GM19351 (cell line): ENCODE measurements at regions not wholly inside any gene's neighbourhood (a gene's known extent, or its start where the extent isn't known, plus 50 kb on each side); places are given as distances from the start of the nearest gene placed in this dataset.
"Not testable (repeated sequence)": the region's sequence is repeated elsewhere in the genome, so short reads cannot be mapped to it uniquely, and the experiment has no call there.

Experiments
- ATAC-seq: cut with Tn5 transposase; IDR thresholded peaks from one replicate; pipeline ENCODE4 v1.9.1; 2021; ENCODE audit warnings: mild to moderate bottlenecking, moderate library complexity; ENCODE audit not compliant: unreplicated experiment

DNA sequence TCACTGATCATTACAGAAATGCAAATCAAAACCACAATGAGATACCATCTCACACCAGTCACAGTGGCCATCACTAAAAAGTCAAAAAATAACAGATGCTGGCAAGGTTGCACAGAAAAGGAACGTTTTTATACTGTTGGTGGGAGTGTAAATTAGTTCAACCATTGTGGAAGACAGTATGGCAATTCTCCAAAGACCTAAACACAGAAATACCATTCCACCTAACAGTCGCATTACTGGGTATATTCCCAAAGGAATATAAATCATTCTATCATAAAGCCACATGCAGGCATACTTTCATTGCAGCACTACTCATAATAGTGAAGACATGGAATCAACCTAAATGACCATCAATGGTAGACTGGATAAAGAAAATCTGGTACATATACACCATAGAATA is 83.2 kb upstream of the ARID5B start:
- not testable (repeated sequence) for ATAC-seq

DNA sequence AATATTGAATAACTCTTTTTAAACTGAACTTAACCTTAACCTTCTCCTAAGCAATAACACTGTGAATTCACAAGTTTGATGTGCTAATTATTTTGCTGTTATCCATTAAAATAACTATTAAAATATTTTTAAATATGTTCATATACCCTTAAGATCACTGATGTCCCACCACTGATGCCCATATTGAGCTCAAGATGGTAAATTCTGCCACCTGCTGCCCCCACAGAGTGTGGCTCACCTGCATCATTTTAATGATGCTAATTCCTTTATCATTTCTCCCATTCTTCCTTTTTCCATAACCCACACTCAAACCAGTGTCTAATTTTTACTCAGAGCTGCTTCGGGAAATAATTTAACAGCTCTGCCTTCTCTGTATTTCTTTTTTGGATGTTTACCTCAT is 82.3 kb upstream of the ARID5B start:
- no peak for ATAC-seq

DNA sequence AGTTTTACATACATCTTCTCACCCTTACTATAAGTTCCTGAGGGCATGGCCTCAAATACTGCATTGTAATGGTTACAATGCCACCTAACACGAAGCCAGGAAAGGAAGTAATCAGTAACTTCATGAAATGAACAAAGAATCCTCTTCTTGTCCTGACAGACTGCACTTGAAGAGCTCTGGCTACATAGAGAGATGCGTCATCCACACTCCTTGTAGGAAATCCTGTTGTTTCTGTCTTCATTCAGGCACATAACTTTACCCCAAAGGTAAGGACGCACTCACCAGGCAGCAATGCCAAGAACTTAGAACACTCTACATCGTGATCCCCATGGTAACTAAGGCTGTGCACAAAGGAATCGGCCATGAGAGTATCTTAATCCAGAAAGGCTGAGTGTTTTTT is 80.3 kb upstream of the ARID5B start:
- no peak for ATAC-seq

DNA sequence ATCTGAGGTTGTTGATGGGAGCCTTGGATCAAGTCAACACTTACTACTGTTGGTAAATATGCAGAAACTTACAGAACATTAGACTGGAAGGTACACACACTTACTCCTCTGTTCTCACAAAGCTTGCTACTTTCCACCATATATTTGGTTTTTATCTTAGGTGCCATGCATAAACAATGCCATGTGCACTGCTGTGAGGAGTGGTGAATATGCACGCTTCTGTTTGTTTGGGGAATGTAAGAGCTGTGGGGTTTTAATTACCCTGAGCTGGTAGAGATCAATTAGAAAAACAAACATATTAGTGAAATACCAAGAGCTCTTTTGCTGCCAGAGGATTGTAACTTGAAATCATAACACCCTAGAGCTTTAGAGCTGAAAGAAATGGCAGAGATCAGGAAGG is 79.8 kb upstream of the ARID5B start:
- no peak for ATAC-seq

DNA sequence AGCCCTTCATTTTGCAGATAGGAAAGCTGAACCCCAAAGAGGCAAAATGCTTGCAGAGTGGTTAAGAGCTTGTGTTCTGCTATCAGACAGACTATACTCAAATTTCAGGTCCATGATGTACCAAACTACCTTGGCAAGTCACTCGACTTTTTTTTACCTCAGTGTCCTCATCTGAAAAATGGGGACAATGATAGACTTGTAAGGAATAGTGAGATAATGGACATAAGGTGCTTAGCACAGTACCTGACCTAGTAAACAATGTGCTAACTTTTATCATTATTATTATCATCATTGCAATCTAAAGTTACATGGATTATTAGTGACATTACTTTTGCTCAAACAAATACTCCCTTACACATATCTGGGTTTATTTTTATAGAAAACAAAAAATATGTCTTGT is 79.4 kb upstream of the ARID5B start:
- no peak for ATAC-seq

DNA sequence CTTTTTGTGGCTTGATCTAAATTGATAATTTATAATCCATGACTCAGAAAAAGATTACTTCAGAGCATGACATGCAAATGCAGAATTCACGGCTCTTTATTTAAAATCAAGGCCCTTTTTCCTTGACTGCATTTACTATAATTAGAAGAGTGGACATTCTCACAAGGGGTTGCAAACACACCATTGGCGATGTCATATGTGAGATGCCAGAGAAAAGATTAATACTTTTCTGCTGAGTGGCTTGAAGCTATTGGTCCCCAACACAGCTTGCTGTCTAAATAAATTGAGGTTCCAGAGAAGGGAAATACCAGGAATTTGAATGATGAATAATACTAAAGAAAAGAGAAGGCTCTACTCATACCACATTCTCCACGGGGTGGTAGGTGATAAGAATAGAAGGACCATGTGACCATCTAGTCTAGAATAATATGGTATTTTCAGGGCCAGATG is 78.7 kb upstream of the ARID5B start:
- ATAC-seq = no peak

DNA sequence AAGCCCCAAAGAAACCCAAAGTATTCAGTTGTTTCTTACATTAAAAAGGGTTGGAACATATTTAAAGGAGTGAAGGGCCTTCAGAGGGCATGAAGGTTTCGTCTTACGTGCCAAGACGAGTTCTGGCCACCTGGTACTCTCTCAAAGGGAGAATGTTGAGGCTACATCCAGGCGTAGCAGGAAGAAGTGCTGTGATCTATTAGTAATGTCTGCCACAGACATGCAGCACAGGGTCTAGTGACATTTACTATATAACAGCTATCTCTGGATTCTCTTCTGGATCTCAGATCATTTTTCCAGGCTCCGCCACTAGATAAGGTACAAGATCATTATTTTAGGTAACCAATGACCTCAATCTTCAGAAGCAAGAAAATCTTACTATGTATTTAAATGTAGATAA is 76.5 kb upstream of the ARID5B start:
- no peak for ATAC-seq

DNA sequence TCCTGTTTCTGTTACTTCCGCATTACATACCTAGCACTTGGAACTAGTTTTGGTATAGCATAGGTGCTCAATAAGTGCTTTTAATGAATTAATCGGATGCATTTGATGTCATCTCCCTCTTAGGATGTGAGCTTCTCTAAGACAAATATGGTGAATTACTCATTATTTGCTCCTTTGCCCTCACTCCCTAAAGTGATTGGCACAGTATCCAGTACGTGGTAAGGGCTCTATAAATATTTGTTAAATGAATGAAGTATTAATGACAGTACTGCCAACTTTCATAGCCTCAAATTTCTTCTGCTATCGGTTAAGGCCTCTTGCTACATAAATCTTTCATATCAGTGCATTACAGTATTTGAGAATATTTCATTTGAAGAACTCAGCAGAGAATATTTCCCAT is 75.9 kb upstream of the ARID5B start:
- no peak for ATAC-seq

DNA sequence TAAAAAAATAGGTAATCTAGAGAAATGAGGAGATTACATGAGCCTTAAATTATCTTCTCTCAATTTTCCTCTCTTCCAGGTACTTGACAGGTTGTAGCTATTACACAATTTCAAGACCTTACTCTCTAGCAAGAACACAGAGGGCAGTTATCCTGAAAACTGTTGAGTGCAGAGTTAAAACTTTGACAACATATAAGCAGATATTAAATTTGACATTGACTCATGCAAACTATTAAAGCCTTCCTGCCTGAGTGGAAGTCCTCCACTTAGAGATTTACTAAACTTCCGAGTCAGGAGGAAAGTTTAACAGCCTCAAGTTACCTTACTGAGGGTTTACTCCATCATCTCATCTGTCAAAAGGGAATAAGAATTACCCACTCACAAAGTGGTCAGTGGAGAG is 73.5 kb upstream of the ARID5B start:
- ATAC-seq = no peak

DNA sequence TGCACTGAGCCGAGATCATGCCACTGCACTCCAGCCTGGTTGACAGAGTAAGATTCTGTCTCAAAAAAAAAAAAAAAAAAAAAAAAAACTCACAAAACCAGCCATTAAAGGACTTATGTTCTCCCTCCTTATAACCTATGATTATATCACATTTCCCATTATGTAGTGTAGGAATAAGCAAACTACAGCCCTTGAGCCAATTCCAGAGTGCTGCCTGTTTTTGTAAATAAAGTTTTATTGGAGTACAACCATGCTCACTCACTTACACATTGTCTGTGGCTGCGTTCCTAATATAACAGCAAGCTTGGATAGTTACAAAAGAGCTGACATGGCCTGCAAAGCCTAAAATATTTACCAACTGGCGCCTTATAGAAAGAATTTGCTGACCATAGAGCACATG is 72.7 kb upstream of the ARID5B start:
- no peak for ATAC-seq

DNA sequence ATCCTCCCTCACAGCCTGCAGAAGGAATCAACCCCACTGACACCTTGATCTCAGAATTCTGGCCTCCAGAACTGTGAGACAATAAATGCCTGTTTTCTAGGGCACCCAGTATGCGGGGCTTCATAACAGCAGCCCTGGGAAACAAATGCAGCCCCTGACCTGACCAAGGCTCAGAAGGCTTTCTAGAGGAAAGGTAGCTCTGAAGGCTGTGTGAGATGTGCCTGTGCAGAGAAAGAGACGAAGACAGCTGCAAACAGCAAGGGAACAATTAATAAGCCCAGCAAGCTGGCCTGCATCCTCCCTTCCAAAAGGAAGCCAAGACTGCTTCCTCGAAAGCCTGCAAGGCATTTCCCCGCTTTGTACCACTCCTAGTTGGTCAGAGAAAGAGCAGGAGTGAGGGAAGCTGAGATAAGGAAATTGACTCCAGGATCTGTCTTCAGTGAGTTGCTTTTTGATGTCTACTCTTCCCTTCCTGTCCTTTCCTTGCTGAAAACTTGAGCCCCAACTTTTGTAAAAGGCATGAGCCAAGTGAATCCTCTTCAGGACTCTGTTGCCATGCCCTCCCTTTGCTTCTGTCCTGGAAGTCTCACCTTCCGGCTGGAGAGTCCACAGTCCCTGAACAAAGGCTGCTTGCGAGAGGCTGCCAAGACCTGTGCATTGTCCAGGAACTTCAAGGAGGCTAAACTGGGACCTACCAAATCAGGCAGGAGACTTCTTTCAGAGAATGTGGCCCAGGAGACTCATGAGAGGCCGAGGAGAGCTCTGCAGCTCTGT is 71.2 kb upstream of the ARID5B start:
- ATAC-seq = no peak

DNA sequence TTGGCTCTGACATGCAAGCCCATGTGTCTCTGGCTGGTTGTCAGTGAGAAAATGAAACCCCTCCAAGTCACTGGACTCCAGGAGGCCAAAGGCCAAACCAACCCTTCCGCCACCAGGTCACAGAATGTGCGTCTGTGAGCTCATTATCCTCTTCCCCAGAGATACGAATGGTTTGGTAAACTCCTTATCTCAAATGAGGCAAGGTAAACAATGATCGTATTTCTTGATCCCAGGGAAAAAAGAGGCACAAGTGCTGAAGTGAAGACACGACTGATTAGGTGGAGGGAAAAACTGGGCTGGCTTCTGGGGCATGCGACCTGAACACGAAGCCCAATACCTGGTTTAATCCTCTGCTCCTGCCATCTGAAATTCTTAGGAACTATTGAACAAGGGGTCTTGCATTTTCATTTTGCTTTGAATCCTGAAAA is 70.6 kb upstream of the ARID5B start:
- ATAC-seq = no peak

DNA sequence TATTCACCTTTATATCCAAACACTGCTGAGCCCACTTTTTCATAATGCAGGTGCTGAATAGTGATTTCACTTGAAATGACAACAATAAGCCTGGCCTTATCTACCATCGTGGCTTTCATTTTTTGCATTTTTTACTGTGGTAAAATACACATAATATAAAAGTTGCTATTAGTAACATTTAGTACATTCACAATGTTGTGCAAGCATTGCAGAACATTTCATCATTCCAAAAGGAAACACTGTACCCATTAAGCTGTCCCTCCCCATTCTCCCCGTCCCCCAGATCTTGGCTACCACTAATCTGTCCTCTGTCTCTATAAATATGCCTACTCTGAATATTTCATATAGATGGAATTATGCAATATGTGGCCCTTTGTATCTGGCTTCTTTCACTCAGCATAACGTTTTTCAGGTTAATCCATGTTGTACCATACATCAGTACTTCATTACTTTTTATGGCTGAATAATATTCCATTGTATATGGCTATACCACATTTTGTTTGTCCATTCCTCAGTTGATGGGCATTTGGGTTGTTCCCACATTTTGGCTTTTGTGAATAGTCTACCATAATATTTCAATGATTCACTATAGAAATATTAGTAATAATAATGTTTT is 68.5 kb upstream of the ARID5B start:
- ATAC-seq = no peak

DNA sequence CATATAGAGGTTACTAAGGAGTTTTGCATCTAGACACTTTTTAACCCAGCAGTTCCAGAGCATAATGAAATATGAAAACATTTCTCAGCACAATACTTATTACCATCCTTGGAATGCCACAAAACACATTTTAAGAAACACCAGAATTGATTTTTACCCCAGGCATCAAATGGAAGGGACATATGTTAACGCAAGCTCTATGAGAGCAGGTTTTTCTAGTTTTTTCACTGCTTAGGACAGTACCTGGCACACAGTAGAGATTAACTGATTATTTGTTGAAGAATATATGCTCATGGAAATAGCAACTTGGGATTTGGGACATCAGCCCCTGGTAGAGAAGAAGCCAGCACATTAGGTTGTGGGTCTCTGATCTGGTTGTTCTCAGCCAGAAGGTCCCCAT is 67.0 kb upstream of the ARID5B start:
- ATAC-seq = no peak

DNA sequence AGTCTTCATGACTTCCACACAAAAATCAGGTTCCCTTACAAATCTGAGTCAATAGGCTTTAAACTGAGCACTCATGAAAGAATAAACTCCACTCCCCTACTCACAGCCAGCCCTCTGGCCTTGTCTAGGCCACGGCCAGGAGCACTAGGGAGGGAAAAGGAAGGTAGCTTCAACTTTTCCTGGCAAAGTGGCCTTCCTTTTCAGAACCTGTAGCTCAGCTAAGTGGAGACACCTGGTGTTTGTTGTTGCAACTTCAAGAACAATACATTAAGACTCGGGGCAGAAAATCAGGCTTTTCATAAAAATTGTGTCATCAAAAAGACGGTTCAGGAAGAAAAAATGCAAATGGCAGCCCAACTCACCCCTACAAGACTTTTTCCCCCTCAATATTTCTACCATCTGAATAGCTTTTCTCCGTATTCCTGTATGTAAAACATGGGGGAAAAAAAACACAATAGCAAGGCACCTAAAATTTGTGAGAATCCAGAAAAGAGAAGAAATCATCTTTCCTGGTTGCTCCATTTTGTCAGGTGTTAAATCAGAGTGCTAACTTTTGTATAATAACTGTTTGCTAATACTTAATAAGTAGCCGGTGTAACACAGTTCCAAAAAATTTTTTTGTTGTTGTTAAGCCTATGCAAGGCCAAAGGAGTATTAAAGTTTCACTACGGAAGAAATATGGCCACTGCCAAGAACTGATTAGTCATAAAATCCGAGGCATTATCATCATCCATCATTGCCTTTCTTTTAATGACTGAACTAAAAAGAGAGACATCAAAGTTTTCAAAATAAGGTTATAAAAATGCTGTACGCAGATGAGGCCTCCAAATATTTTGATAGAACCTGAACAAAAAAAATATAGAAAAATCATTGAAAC is 66.2 kb upstream of the ARID5B start:
- peak; percentile 72 for ATAC-seq

DNA sequence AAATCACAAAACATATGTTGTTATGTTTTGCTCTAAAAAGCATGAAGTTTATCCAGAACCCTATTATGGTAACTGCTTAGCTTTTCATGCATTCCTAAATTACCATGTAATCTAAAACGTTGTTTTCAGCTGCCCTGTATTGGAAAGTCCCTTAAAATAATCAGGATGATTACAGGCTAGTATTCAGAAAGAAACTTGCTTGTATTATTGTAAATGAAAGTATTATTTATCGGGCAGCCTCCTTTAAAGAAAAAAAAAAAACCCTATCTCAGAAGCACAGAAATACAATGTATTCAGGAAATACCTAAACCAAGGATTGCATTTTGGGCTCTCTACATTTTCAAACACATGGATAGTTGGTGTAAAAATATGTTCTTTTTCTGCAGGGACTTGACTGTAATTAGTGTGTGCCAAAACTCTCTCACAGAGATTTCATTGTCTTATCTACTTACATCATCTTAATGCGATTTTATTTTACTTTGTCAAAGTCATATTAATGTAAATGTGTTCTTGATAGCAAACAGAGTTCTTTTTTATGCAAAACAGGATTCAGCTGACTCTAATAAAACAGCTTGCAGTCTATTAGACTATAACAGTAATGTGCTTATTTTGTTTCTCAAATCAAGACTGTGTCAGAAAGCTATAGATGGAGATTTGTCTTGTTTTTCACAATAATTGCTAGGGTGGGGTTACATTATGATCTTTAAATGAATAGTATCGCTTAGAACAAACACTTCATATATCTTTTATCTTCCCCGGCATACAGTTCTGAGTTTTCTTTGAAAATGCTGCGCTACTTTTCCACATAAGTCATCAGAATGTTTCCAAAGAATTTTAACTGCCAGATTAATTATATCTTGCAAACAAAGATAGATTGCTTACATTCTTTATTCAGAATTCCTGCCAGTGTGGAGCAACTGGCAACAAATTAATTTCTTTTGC is 65.3 kb upstream of the ARID5B start:
- ATAC-seq = no peak

DNA sequence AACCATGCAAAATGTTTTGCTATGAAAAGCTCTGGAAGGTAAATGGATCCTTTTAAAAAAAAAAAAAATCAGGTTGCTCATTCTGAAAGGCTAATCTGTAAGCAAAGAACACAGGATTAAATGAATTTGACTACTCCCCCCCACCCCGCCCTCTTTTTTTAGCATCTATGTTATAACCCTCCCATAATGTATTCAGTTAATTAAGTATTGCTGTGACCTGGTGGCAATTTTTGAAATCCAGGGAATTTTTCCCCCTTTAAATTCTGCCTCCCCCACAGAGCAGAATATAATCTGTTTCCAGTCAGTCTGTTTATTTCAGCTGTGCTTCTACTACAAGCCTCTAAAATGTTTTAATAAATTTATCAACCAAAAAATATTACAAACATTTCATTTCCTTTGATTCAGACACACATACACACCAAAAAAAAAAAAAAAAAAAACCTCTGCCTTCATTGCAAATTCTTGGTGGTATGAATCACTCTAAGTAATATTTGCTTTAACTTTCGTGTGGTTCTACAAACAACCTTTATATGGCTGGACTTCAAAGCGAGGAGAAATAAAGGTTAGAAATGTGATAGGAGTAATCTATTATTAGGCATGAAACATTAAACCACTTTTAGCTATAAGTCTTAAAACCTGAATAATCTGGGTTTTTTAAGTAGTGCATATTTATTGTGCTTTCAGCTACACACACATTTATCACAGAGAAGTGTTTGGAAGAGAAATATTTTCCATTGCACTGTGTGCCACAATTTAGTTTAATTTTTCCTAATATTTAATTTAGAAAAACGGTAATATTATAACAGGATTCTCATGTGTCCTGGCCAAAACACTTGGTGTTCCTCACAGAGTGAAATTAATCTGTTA is 64.4 kb upstream of the ARID5B start:
- no peak for ATAC-seq

DNA sequence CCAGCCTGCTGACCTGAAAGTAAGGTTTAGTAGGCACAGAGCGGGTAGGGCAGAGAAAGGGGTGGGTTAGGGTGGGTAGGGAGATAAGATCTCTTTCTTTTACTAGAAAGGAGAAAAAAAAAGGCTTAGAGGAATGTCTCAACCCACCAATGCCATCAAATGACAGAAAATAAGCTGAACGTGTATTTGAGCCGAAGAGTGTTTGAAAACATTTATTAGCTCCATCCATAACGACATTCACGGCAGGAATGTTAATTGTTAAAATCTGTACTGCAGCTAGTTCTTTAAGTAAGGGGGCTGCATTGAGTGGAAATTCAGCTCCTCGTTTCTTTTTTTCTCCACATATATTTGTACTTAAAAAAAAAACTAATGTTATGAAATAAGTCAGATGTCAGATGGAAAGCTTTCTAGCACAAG is 63.7 kb upstream of the ARID5B start:
- no peak for ATAC-seq

DNA sequence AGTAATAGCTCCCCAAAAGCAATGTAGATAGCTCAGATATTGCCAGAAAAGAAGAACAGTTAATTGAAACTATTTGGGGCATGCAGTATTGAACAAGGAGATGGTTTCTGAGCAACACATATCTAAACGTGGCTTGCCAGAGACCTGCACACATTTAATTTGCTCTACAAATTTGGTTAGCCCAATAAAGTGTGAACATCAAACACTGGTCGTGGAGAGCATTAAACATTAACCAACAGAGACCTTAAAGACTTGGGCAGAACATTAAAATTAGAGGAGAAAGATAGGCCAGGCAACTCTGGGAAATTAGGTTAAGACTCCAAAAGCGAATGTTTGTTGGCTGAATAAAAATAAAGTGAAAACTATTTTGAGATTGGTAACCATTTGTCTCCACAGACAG is 61.6 kb upstream of the ARID5B start:
- ATAC-seq = no peak

DNA sequence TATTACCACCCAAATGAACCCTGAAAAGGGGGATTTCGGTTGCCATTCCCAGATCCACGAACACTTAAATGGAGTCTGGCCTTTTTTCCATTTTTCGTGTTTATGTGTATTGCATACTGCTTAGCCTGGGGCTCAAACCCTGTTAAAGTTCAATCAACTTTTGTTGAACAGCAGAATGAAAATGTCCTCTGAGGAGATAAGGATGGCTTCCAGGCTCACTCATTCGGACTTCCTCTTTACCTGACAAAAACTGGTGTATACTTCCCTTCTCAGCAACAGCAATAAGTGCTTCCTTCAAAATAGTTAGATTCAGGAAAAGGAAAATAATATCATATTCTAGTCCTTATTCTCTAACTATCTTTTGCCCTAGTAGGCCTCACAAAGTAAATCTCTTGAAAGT is 61.1 kb upstream of the ARID5B start:
- ATAC-seq = no peak
